Bronchial epithelial cell (primary cell): ENCODE measurements at regions not wholly inside any gene's neighbourhood (a gene's known extent, or its start where the extent isn't known, plus 50 kb on each side); places are given as distances from the start of the nearest gene placed in this dataset.

Experiments
- DNase-seq: peaks from one replicate; pipeline ENCODE4 v3.0.0-alpha.2; 2010; ENCODE audit warnings: low read depth
- FAIRE-seq: peaks from 2 replicates; lab custom pipeline; 2011; peaks lifted over from hg19 to GRCh38; lab: Jason Lieb, UNC
- H3K27me3 ChIP-seq: 2 replicates; pipeline ENCODE4 v1.5.1; 2011; ENCODE audit warnings: low read length; ENCODE audit not compliant: control insufficient read depth, insufficient read depth
- H3K36me3 ChIP-seq: 2 replicates; pipeline ENCODE4 v1.5.1; 2011; ENCODE audit warnings: low read length; ENCODE audit not compliant: control insufficient read depth, insufficient read depth
- H3K4me3 ChIP-seq: 2 replicates; pipeline ENCODE4 v1.5.1; 2011; ENCODE audit warnings: mild to moderate bottlenecking, low read depth, low read length, control low read depth
- TF ChIP-seq, protein P1 (sequence below): IDR thresholded peaks from 2 replicates; pipeline ENCODE4 v1.5.1; 2011; ENCODE audit warnings: mild to moderate bottlenecking, moderate library complexity, low read length, control low read depth, inconsistent platforms; ENCODE audit not compliant: insufficient read depth, severe bottlenecking

DNA sequence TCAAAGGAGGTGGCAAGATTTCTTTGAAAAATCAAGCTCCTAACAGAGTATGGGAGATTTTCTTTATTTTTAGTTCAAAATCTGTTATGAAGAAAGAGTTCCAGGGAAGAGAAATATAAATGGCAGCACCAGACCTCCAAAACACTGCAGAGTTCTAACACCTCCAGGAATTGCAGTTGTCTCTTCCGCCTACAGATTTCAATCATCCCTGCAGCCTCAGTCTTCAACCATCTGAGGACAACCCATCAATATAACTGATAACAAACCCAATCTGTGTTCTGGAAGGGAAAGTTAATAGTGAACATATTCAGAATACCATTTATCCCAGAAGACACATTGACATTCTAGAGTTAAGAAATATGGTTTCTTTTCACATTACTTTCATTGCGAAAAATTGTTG lies 296.1 kb downstream of the ARAP2 start:
- Histone ChIP-seq H3K4me3 (no peak overlapping the region), H3K36me3 (no peaks in the 10 kb centered on the region), H3K27me3 (no peaks in the 10 kb centered on the region)
- DNase-seq (no peak), FAIRE-seq (no peak)
- TF ChIP-seq, protein P1, sequence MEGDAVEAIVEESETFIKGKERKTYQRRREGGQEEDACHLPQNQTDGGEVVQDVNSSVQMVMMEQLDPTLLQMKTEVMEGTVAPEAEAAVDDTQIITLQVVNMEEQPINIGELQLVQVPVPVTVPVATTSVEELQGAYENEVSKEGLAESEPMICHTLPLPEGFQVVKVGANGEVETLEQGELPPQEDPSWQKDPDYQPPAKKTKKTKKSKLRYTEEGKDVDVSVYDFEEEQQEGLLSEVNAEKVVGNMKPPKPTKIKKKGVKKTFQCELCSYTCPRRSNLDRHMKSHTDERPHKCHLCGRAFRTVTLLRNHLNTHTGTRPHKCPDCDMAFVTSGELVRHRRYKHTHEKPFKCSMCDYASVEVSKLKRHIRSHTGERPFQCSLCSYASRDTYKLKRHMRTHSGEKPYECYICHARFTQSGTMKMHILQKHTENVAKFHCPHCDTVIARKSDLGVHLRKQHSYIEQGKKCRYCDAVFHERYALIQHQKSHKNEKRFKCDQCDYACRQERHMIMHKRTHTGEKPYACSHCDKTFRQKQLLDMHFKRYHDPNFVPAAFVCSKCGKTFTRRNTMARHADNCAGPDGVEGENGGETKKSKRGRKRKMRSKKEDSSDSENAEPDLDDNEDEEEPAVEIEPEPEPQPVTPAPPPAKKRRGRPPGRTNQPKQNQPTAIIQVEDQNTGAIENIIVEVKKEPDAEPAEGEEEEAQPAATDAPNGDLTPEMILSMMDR = no peak

DNA sequence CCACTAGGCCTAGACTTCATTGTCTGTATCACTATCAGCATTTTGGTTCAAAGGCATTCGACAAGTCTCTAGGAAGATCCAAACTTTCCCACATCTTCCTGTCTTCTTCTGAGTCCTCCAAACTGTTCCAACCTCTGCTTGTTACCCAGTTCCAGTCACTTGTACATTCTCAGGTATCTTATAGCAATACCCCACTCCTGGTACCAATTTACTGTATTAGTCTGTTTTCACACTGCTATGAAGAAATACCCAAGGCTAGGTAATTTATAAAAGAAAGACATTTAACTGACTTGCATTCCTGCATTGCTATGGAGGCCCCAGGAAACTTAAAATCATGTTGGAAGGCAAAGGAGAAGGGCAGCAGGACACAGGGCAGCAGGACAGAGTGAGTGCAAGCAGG lies 293.9 kb downstream of the ARAP2 start:
- FAIRE-seq = no peak

DNA sequence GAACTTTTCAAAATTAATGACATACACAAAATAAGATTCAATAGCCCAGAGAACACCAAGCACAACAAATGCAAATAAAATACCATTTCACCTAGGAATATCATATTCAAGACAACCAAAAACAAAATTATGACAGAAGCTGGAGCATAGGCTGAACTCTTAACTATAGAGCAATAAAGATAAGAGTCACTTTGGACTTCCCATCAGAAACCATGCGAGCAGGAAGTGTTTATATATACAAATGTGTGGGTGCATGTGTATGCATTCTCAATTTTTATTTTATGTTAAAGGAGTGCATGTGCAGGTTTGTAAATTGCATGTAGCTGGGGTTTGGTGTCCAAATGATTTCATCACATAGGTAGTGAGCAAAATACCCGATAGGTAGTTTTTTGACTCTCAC lies 291.6 kb downstream of the ARAP2 start:
- no peak overlapping the region for H3K4me3 ChIP-seq

More for the DNA sequence above, 293.9 kb downstream of the ARAP2 start:
- TF ChIP-seq, protein P1 = no peak
- no peak overlapping the region for H3K4me3 ChIP-seq
- DNase-seq = no peak
- no peaks in the 10 kb centered on the region for H3K27me3 ChIP-seq
- no peaks in the 10 kb centered on the region for H3K36me3 ChIP-seq

DNA sequence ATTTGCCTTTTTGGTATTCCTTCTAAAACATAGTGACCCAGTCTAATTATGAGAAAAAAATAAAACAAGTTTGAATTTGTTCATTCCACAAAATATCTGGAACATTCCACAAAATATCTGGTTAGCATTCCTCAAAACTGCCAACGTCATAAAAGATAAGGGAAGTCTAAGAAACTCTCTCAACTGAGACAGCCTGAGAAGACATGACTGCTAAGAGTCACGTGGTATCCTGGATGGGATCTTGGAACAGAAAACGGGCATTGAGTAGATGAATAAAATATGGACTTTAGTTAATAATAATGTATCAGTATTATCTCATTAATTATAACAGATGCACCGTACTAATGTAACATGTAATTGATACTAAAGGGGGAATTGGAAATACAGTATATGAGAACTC lies 280.9 kb downstream of the ARAP2 start:
- TF ChIP-seq, protein P1 = no peak
- no peaks in the 10 kb centered on the region for H3K36me3 ChIP-seq
- no peak overlapping the region for H3K4me3 ChIP-seq
- no peak for FAIRE-seq
- no peak for DNase-seq
- H3K27me3 ChIP-seq = no peaks in the 10 kb centered on the region

More for the DNA sequence above, 291.6 kb downstream of the ARAP2 start:
- DNase-seq (no peak), FAIRE-seq (no peak)
- no peaks in the 10 kb centered on the region for H3K27me3 ChIP-seq
- TF ChIP-seq, protein P1 = no peak
- H3K36me3 ChIP-seq = no peaks in the 10 kb centered on the region

DNA sequence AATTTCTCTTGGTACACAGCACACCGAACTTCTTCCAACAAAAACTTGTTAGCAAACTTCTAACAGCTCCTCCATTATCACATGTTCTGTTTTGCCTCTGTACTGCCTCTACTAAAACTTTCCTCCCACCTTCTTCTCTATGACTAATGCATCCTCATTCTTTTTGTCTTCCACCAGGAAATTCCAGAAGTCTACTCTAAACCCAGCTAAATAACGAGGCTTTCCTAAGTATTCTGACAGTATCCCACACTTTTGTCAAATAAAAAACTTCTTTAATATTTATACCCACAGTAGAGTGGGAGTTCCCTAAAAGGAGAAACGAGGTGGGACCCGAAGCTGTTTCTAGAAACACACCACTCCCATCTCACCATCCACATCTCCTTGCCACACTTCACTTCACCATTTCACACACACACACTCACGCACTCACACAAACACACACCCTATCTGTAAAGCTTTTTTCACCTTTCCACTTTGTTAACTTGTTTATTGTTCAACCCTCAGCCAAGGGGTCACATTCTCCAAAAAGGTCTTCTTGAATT lies 280.3 kb downstream of the ARAP2 start:
- Histone ChIP-seq H3K27me3 (no peaks in the 10 kb centered on the region), H3K4me3 (no peak overlapping the region), H3K36me3 (no peaks in the 10 kb centered on the region)
- FAIRE-seq = no peak
- DNase-seq = peak; percentile 63
- TF ChIP-seq, protein P1 = no peak

DNA sequence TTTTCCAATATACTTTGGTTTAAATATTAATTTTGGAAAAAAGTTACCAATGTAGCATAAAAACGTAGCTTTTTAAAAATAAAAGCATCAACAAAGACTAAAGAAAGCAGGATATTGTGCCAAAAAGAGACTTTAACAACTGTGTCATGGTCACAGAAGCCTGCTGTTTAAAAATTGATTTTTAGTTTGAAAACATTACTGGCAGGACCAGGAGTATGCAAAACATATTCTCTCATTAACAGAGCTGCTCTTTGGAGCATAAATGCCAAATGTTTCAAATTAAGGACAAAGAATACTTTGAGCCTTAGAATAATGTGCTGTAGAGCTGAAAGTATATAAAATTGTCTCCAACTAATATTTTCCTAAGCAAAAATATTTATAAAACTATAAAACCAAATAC lies 279.0 kb downstream of the ARAP2 start:
- TF ChIP-seq, protein P1 = no peak
- Histone ChIP-seq H3K27me3 (no peaks in the 10 kb centered on the region), H3K4me3 (no peak overlapping the region), H3K36me3 (no peaks in the 10 kb centered on the region)
- DNase-seq (no peak), FAIRE-seq (no peak)
